Neuronal stem cell (in vitro differentiated cells): ENCODE measurements at regions not wholly inside any gene's neighbourhood (a gene's known extent, or its start where the extent isn't known, plus 50 kb on each side); places are given as distances from the start of the nearest gene placed in this dataset.

Experiments used
- DNase-seq: peaks from one replicate; pipeline ENCODE4 v3.0.0-alpha.2; 2013; ENCODE audit warnings: low spot score
- H2AFZ ChIP-seq: one replicate; pipeline ENCODE4 v1.6.1; 2013; ENCODE audit warnings: mild to moderate bottlenecking, low read length, inconsistent platforms
- H2AK5ac ChIP-seq: 2 replicates; pipeline ENCODE4 v1.6.1; 2013; ENCODE audit warnings: low read depth, mild to moderate bottlenecking, inconsistent platforms, low read length, moderate library complexity, mixed read lengths
- H2BK120ac ChIP-seq: 2 replicates; pipeline ENCODE4 v1.6.1; 2013; ENCODE audit warnings: low read depth, mild to moderate bottlenecking, inconsistent platforms, low read length, moderate library complexity, mixed read lengths
- H2BK12ac ChIP-seq: one replicate; pipeline ENCODE4 v1.6.1; 2013; ENCODE audit warnings: low read length, inconsistent platforms
- H2BK15ac ChIP-seq: 2 replicates; pipeline ENCODE4 v1.6.1; 2013; ENCODE audit warnings: mild to moderate bottlenecking, low read length, inconsistent platforms, mixed read lengths
- H2BK5ac ChIP-seq: one replicate; pipeline ENCODE4 v1.6.1; 2013; ENCODE audit warnings: inconsistent platforms, mild to moderate bottlenecking, low read length, moderate library complexity
- H3K14ac ChIP-seq: one replicate; pipeline ENCODE4 v1.6.1; 2013; ENCODE audit warnings: low read length, inconsistent platforms
- H3K18ac ChIP-seq: 2 replicates; pipeline ENCODE4 v1.6.1; 2013; ENCODE audit warnings: low read length, inconsistent platforms
- H3K23ac ChIP-seq: 2 replicates; pipeline ENCODE4 v1.6.1; 2013; ENCODE audit warnings: low read depth, mild to moderate bottlenecking, mixed read lengths, low read length, inconsistent platforms; ENCODE audit not compliant: poor library complexity
- H3K27ac ChIP-seq: replicated peaks from 3 replicates; pipeline ENCODE4 v1.5.1; 2013; ENCODE audit warnings: low read length, inconsistent platforms
- H3K27me3 ChIP-seq, 3 experiments: 2 replicates each; pipeline ENCODE4 v1.6.1; 2013; ENCODE audit warnings: low read length in 3 of 3, mild to moderate bottlenecking in 2 of 3, inconsistent platforms in 1 of 3, low read depth in 1 of 3, mixed read lengths in 1 of 3, moderate library complexity in 1 of 3; ENCODE audit not compliant: control insufficient read depth in 3 of 3, insufficient read depth in 3 of 3
- H3K36me3 ChIP-seq, 2 donors: replicated peaks in 1 of 2; 2 replicates each; pipeline ENCODE4 v1.6.1; 2013; ENCODE audit warnings: low read length in 2 of 2; ENCODE audit not compliant: control insufficient read depth in 2 of 2, insufficient read depth in 2 of 2
- H3K4ac ChIP-seq: 2 replicates; pipeline ENCODE4 v1.6.1; 2013; ENCODE audit warnings: inconsistent platforms, mild to moderate bottlenecking, low read length, moderate library complexity
- H3K4me1 ChIP-seq, 2 donors: 1 replicate in 1 of 2; 2 replicates in 1 of 2; pipeline ENCODE4 v1.6.1; 2013; ENCODE audit warnings: low read length in 2 of 2, low read depth in 1 of 2; ENCODE audit not compliant: control insufficient read depth in 2 of 2, insufficient read depth in 1 of 2
- H3K4me2 ChIP-seq: one replicate; pipeline ENCODE4 v1.6.1; 2013; ENCODE audit warnings: mild to moderate bottlenecking, low read length, inconsistent platforms; ENCODE audit not compliant: insufficient read depth, poor library complexity, severe bottlenecking
- H3K4me3 ChIP-seq, 2 donors: 2 replicates each; pipeline ENCODE4 v1.5.1; 2013; ENCODE audit warnings: low read length in 2 of 2, mild to moderate bottlenecking in 2 of 2, inconsistent platforms in 1 of 2, moderate library complexity in 1 of 2
- H3K79me1 ChIP-seq: one replicate; pipeline ENCODE4 v1.6.1; 2013; ENCODE audit warnings: low read depth, mild to moderate bottlenecking, inconsistent platforms, low read length, moderate library complexity
- H3K9ac ChIP-seq: one replicate; pipeline ENCODE4 v1.6.1; 2013; ENCODE audit warnings: mild to moderate bottlenecking, low read depth, low read length, inconsistent platforms; ENCODE audit not compliant: poor library complexity
- H3K9me3 ChIP-seq, 2 donors: replicated peaks in 1 of 2; 2 replicates each; pipeline versions ENCODE3 to v1.6.1; 2013; ENCODE audit warnings: low read length in 2 of 2, mild to moderate bottlenecking in 2 of 2, inconsistent platforms in 1 of 2, low read depth in 1 of 2, mixed read lengths in 1 of 2, moderate library complexity in 1 of 2; ENCODE audit not compliant: control insufficient read depth in 2 of 2, insufficient read depth in 1 of 2
- H4K8ac ChIP-seq: one replicate; pipeline ENCODE4 v1.6.1; 2013; ENCODE audit warnings: low read depth, mild to moderate bottlenecking, inconsistent platforms, low read length, moderate library complexity
- H4K91ac ChIP-seq: one replicate; pipeline ENCODE4 v1.6.1; 2013; ENCODE audit warnings: low read length, low read depth, mild to moderate bottlenecking, inconsistent platforms; ENCODE audit not compliant: poor library complexity
- WGBS, 2 donors: extraction: QIAGEN DNeasy Blood & Tissue Kit; methylation state at CpG; one replicate each; pipeline ENCODE4 v1.1.7; 2013; ENCODE audit warnings: missing lambda C conversion rate in 2 of 2, mixed read lengths in 1 of 2; ENCODE audit not compliant: insufficient read length in 2 of 2, insufficient replicate concordance in 1 of 2; ENCODE audit errors: extremely low coverage in 2 of 2; 5-methylcytosine and 5-hydroxymethylcytosine counted together

DNA sequence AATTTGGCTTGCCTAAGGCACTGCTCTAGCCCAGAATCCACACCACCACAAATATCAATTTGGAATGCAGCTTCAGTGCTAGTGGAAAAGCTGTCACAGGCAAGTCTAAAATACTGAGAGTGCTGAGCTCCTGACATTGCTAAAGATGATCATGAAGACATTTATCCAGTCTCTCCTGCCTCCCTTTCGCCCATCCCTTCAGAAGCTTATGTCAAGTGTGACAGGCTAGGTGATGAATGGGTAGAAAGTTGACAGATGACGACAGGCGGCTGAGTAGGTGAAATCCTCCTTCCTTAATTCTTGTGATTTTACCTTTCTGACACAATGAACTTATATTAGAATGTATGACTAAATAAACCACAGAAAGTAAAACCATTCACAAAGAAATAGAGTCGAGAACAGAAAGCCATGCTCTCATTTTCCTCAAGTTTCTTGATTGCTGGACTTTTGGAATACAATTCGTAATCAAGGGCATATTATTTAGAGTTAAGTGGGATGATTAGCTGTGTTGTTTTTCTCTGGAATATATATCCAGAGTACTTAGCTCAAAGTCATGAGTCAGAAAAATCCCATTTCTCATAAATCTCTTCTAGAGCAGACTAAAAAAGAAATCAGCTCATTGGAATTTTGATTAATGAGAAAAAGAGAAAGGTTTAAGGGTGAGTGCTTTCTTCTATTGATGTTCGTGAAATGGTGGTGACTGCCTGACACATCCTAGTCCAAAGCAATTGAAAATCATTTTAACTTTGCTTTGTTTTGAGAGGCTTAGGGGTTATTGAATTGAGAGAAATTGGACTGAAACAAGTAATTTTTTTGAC is 1228.2 kb upstream of the CITED2 start:
- Histone ChIP-seq H2BK5ac (no peak overlapping the region), H2BK12ac (no peak overlapping the region), H3K23ac (no peak overlapping the region), H3K4me2 (no peak overlapping the region), H3K4me3 (no peak overlapping the region), H3K27me3 (no peaks in the 10 kb centered on the region), H3K27ac (no peak overlapping the region), H3K4ac (no peak overlapping the region), H3K9me3 (no peaks in the 10 kb centered on the region), H2BK120ac (no peak overlapping the region), H3K9ac (no peak overlapping the region), H3K14ac (no peak overlapping the region), H2BK15ac (no peak overlapping the region), H2AK5ac (no peak overlapping the region), H3K79me1 (no peaks in the 10 kb centered on the region), H3K36me3 (no peaks in the 10 kb centered on the region), H3K18ac (no peak overlapping the region), H4K8ac (no peak overlapping the region), H2AFZ (no peak overlapping the region), H3K4me1 (no peaks in the 10 kb centered on the region), H4K91ac (no peak overlapping the region)
- WGBS, 2 donors: no CpG with 5 or more reads among the region's 6 CpGs
- DNase-seq: no peak

DNA sequence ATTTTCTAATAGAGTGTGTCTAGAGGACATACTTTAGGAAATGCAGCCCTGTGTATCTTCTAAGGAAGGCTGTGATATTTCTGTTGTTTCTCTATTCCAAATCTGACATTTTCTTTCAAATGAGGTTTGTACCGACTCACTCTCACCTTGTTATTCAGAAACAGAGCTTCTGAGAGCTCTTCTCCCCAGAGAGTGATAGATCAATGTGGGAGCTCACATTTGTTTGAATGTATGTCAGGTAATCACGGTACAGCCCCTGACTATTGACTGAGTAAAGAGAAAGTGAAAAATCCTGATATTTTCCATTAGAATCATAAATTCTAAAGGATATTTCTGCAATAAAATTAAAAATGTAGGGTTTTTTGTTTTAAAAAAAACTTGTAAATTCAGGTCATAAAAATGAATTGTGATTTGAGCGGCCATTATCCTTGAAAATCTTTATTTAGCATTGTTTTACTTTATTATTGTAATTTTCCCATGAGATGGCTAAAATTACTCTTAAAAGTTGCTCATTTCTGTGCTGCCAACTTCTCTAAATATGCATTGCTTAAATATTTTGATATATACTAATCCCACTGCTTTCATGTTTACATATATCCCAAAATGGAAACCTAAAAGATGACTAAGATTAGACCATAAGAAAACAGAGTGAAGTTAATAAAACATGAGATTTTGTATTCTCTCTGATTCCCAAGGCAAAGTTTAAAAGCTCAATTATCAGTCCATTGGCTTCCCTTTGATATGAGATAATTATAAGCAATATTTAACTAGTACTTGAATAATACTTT is 1226.8 kb upstream of the CITED2 start:
- Histone ChIP-seq H2BK5ac (no peak overlapping the region), H3K4ac (no peak overlapping the region), H3K9me3 (no peaks in the 10 kb centered on the region), H3K9ac (no peak overlapping the region), H3K23ac (no peak overlapping the region), H2AK5ac (no peak overlapping the region), H3K27ac (no peak overlapping the region), H3K4me1 (no peaks in the 10 kb centered on the region), H2BK12ac (no peak overlapping the region), H3K79me1 (no peaks in the 10 kb centered on the region), H3K4me2 (no peak overlapping the region), H4K8ac (no peak overlapping the region), H3K4me3 (no peak overlapping the region), H2AFZ (no peak overlapping the region), H2BK120ac (no peak overlapping the region), H2BK15ac (no peak overlapping the region), H3K18ac (no peak overlapping the region), H3K36me3 (no peaks in the 10 kb centered on the region), H4K91ac (no peak overlapping the region), H3K14ac (no peak overlapping the region), H3K27me3 (no peaks in the 10 kb centered on the region)
- DNase-seq: no peak
- no CpG with 5 or more reads among the region's 3 CpGs for WGBS, 2 donors

DNA sequence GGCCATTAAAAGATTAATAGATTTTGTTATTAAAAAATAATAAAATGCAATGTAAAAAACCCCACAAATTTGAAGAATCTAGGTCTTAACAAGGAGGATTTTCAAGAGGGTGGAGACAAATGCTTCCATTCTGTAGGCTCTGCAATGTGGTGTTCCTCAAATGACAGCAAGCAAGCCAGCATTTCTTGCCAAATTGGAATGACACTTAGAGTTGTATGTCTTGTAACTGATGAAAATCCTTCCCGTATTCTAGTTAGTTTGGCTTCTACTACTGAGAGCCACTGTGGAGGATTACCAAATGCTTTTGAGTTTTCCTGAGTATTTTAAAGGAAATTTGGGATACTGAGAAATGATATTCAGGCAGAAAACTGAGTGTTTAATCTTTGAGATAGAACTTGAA is 1225.5 kb upstream of the CITED2 start:
- Histone ChIP-seq H4K91ac (no peak overlapping the region), H2BK12ac (no peak overlapping the region), H3K36me3 (no peaks in the 10 kb centered on the region), H3K14ac (no peak overlapping the region), H3K4me1 (no peaks in the 10 kb centered on the region), H4K8ac (no peak overlapping the region), H3K27ac (no peak overlapping the region), H3K4me2 (no peak overlapping the region), H3K9me3 (no peaks in the 10 kb centered on the region), H3K27me3 (no peaks in the 10 kb centered on the region), H2BK120ac (no peak overlapping the region), H2AFZ (no peak overlapping the region), H3K4me3 (no peak overlapping the region), H2BK15ac (no peak overlapping the region), H3K9ac (no peak overlapping the region), H3K23ac (no peak overlapping the region), H2AK5ac (no peak overlapping the region), H3K18ac (no peak overlapping the region), H3K4ac (no peak overlapping the region), H3K79me1 (no peaks in the 10 kb centered on the region), H2BK5ac (no peak overlapping the region)
- no CpG with 5 or more reads among the region's 1 CpG for WGBS, 2 donors
- no peak for DNase-seq

DNA sequence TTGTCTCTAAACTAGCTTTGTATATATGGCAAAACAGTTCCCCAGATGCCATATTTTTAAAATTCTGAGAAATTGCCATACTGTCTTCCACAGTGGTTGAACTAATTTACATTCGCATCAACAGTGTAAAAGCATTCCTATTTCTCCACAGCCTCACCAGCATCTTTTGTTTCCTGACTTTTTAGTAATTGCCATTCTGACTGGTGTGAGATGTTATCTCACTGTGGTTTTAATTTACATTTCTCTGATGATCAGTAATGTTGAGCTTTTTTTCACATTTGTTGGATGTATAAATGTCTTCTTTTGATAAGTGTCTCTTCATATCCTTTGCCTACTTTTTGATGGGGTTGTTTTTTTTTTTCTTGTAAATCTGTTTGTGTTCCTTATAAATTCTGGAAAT is 1222.7 kb upstream of the CITED2 start:
- H2BK5ac ChIP-seq: no peak overlapping the region
- H3K9ac ChIP-seq: no peak overlapping the region
- H3K4me3 ChIP-seq: no peak overlapping the region
- H3K27me3 ChIP-seq: no peaks in the 10 kb centered on the region
- no peak overlapping the region for H3K27ac ChIP-seq
- H4K91ac ChIP-seq: no peak overlapping the region
- no peak overlapping the region for H3K23ac ChIP-seq
- no peak overlapping the region for H2BK12ac ChIP-seq
- H4K8ac ChIP-seq: no peak overlapping the region
- H3K4ac ChIP-seq: no peak overlapping the region
- no peaks in the 10 kb centered on the region for H3K79me1 ChIP-seq
- no peaks in the 10 kb centered on the region for H3K36me3 ChIP-seq
- H3K4me1 ChIP-seq: no peaks in the 10 kb centered on the region
- H3K14ac ChIP-seq: no peak overlapping the region
- no peak overlapping the region for H3K18ac ChIP-seq
- no peak overlapping the region for H2AK5ac ChIP-seq
- no peak overlapping the region for H2AFZ ChIP-seq
- no peak overlapping the region for H2BK120ac ChIP-seq
- H3K9me3 ChIP-seq: peaks cover 0 to 5% of the 10 kb centered on the region in 2 donors
- no CpG with 5 or more reads among the region's 1 CpG for WGBS, 2 donors
- H2BK15ac ChIP-seq: no peak overlapping the region
- DNase-seq: no peak
- no peak overlapping the region for H3K4me2 ChIP-seq
